ENCODE measurements at regions not wholly inside any gene's neighbourhood (a gene's known extent, or its start where the extent isn't known, plus 50 kb on each side); places are given as distances from the start of the nearest gene placed in this dataset.

- TF ChIP-seq CTCF (conservative IDR thresholded peaks at IDR 0.05; ENCODE audit: low read depth, low read length) (peak; percentile 46), EZH2 (IDR thresholded peaks at IDR 0.05; ENCODE audit: low read length, unreplicated experiment) (no peak), EZH2phosphoT487 (IDR thresholded peaks at IDR 0.05; ENCODE audit: borderline replicate concordance, low read length) (no peak)
Observed at GRCh38 chr1:95793893-95794292, 559.9 kb downstream of the RWDD3 start.
